Pancreas (tissue), 10 donors: ENCODE measurements at regions not wholly inside any gene's neighbourhood (a gene's known extent, or its start where the extent isn't known, plus 50 kb on each side); places are given as distances from the start of the nearest gene placed in this dataset.

ENCODE experiments used
- ATAC-seq, 4 donors: fragments of 200-7000 bp; cut with Tn5 transposase; one replicate each; pipeline versions ENCODE4 v1.8.0 to v1.9.1; 2020; ENCODE audit warnings: mild to moderate bottlenecking in 4 of 4, moderate library complexity in 4 of 4
- DNase-seq, 6 donors: peaks; one replicate each; pipeline ENCODE4 v3.0.0-alpha.2; 2020
- FAIRE-seq: peaks from 2 replicates; lab custom pipeline; 2012; peaks lifted over from hg19 to GRCh38; lab: Jason Lieb, UNC
- H3K27ac ChIP-seq, 4 donors: fragments of 200-600 bp; sonication (generic); 1 replicate in 3 of 4; 2 replicates in 1 of 4; pipeline versions ENCODE4 v1.5.0 to v1.8.0; 2020
- H3K27me3 ChIP-seq, 4 donors: fragments of 200-600 bp; one replicate each; pipeline ENCODE4 v1.8.0; 2021
- H3K36me3 ChIP-seq, 3 donors: fragments of 200-600 bp; sonication (generic) in 1 of 3; one replicate each; pipeline versions ENCODE4 v1.5.0 to v1.8.0; 2020 to 2021
- H3K4me1 ChIP-seq, 3 donors: fragments of 200-600 bp; one replicate each; pipeline ENCODE4 v1.8.0; 2021
- H3K4me3 ChIP-seq, 4 donors: fragments of 200-600 bp; sonication (generic) in 2 of 4; one replicate each; pipeline versions ENCODE4 v1.5.0 to v1.8.0; 2020 to 2021
- H3K9me3 ChIP-seq, 4 donors: fragments of 200-600 bp; one replicate each; pipeline ENCODE4 v1.8.0; 2021
- CTCF ChIP-seq, 4 donors: fragments of 200-600 bp; sonication (generic) in 3 of 4; IDR thresholded peaks; one replicate each; pipeline versions ENCODE4 v1.5.0 to v1.8.0; 2021; ENCODE audit warnings: antibody characterized with exemption in 4 of 4
- WGBS, 2 donors: extraction: QIAGEN DNeasy Blood & Tissue Kit; methylation state at CpG; one replicate each; pipeline ENCODE4 v1.1.7; 2013; 5-methylcytosine and 5-hydroxymethylcytosine counted together
- intact Hi-C, 3 donors: fragments of 100-400 bp; cut with DNase I; formaldehyde crosslinking; loops; one replicate each; pipeline versions ENCODE4 v1.11.1 to v1.14.2; 2022
- donor health status: healthy with polysubstance abuse.
- donor health status: DM: no; HTN: no; CAD: no; lungs with moderate emphysema.
- donor health status: DM: no; HTN: no; CAD: no.
- donor health status: control.
- donor health status: control.
- donor health status: Bipolar disorder and iron deficiency.
- donor health status: DM: yes; HTN: yes; CAD: no.
- donor health status: DM: no; HTN: no; CAD: no.
- donor health status: DM: no; HTN: no; CAD: no.
- donor health status: DM: yes; HTN: yes; CAD: no.

- H3K27ac ChIP-seq: no peak overlapping the region
- H3K4me1 ChIP-seq: peaks cover 16 to 34% (median 23%) of the 10 kb centered on the region in 3 donors
- DNase-seq (no peak), FAIRE-seq (no peak), ATAC-seq (no peak)
- no peak for TF ChIP-seq CTCF (IDR thresholded peaks at IDR 0.05)
- H3K36me3 ChIP-seq: no peaks in the 10 kb centered on the region
- no peaks in the 10 kb centered on the region for H3K9me3 ChIP-seq
- H3K27me3 ChIP-seq: no peaks in the 10 kb centered on the region
- H3K4me3 ChIP-seq: no peak overlapping the region
- WGBS, 2 donors: 81 to 85% methylated on average over 11 of the region's 11 CpGs
- intact Hi-C loops: loop anchor here in 1 of 3 donors (10.0 kb wide), 1 partner anchor 145 kb away; the partner anchor contains the start of gene TPM1
Observed at GRCh38 chr15:62900071-62900802, 142.3 kb upstream of the TPM1 start.

- intact Hi-C loops: loop anchor here in 1 of 3 donors (10.0 kb wide), 1 partner anchor 144 kb away; the partner anchor contains the start of gene TPM1
- TF ChIP-seq CTCF (IDR thresholded peaks at IDR 0.05): no peak
- Histone ChIP-seq H3K4me1 (peaks cover 14 to 26% (median 21%) of the 10 kb centered on the region in 3 donors), H3K27ac (no peak overlapping the region), H3K9me3 (no peaks in the 10 kb centered on the region), H3K4me3 (no peak overlapping the region), H3K36me3 (no peaks in the 10 kb centered on the region), H3K27me3 (no peaks in the 10 kb centered on the region)
- DNase-seq (no peak), FAIRE-seq (no peak), ATAC-seq (no peak)
- 87 to 93% methylated on average over 14 of the region's 14 CpGs for WGBS, 2 donors
Observed at GRCh38 chr15:62901087-62901486, 141.5 kb upstream of the TPM1 start.

- H3K9me3 ChIP-seq: no peaks in the 10 kb centered on the region
- H3K27ac ChIP-seq: no peak overlapping the region
- intact Hi-C loops: loop anchor here in 1 of 3 donors (10.0 kb wide), 1 partner anchor 143 kb away; the partner anchor contains the start of gene TPM1
- no peak for TF ChIP-seq CTCF (IDR thresholded peaks at IDR 0.05)
- H3K36me3 ChIP-seq: no peaks in the 10 kb centered on the region
- no peaks in the 10 kb centered on the region for H3K27me3 ChIP-seq
- 95 to 96% methylated on average over 9 of the region's 9 CpGs for WGBS, 2 donors
- peaks cover 8 to 18% (median 11%) of the 10 kb centered on the region in 3 donors for H3K4me1 ChIP-seq
- H3K4me3 ChIP-seq: no peak overlapping the region
- no peak for FAIRE-seq
- no peak for DNase-seq
- ATAC-seq: no peak
Observed at GRCh38 chr15:62901909-62902546, 140.5 kb upstream of the TPM1 start.

GRCh38 chr15:62902821-62903220, 139.7 kb upstream of the TPM1 start:
- Histone ChIP-seq H3K36me3 (no peaks in the 10 kb centered on the region), H3K4me1 (peaks cover 8 to 14% (median 9%) of the 10 kb centered on the region in 3 donors), H3K27me3 (no peaks in the 10 kb centered on the region), H3K27ac (peak overlapping the region in 2 of 4 donors; percentile 14 to 42), H3K4me3 (no peak overlapping the region), H3K9me3 (no peaks in the 10 kb centered on the region)
- ATAC-seq: no peak
- intact Hi-C loops: loop anchor here in 1 of 3 donors (10.0 kb wide), 1 partner anchor 142 kb away; the partner anchor contains the start of gene TPM1
- no peak for DNase-seq
- WGBS, 2 donors: 95 to 96% methylated on average over 4 of the region's 4 CpGs
- no peak for FAIRE-seq
- no peak for TF ChIP-seq CTCF (IDR thresholded peaks at IDR 0.05)
